ENCODE measurements at regions not wholly inside any gene's neighbourhood (a gene's known extent, or its start where the extent isn't known, plus 50 kb on each side); places are given as distances from the start of the nearest gene placed in this dataset.

DNA sequence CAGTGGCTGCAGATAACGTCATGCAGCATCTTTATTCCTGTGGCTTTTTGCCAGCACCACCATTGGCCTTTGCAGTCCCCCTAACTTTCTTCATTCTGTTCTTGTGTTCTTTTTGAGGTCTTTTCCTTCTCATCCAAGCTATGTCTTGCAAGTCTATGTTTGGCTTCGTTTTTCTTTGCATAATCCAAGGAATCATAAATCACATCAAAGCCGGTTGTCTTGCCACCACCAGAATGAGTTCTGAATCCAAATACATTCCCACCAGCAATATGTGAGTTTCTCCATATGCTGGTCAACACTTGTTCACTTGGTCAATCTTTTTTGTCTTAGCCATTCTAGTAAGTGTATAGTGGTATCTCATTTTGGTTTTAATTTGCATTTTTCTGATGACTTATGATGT lies 70.6 kb upstream of the AK4 start:
- H2AFZ ChIP-seq (replicated peaks), result no peak overlapping the region

DNA sequence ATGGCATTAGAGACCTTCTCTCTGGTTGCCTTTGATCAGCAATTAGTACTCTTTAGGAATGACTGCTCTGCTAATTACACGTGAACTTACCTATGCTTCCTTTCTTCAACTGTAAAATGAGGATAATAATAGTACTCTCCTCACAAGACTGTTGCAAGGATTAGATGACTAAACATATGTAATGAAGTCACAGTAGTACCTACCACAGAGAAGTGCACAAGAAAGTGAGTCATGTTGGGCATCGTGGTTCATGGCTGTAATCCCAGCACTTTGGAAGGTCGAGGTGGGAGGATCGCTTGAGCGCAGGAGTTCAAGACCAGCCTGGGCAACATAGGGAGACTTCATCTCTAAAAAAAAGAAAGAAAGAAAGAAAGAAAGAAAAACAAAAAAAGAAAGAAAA lies 68.1 kb upstream of the AK4 start:
- Mint-ChIP-seq H3K27ac (no peak overlapping the region), H3K4me3 (no peak overlapping the region), H3K27me3 (ENCODE audit: insufficient read depth, low read depth) (no peaks in the 10 kb centered on the region), H3K36me3 (no peaks in the 10 kb centered on the region), H3K4me1 (no peaks in the 10 kb centered on the region), H3K9me3 (no peaks in the 10 kb centered on the region)
- no peak overlapping the region for H3K4me3 ChIP-seq
- H3K4me2 ChIP-seq, result no peak overlapping the region
- no peaks in the 10 kb centered on the region for H3K4me1 ChIP-seq
- H3K27me3 ChIP-seq, result no peaks in the 10 kb centered on the region
- no peaks in the 10 kb centered on the region for H3K79me2 ChIP-seq (ENCODE audit: low read depth)
- H4K20me1 ChIP-seq (ENCODE audit: low read depth), result no peaks in the 10 kb centered on the region
- no peak overlapping the region for H2AFZ ChIP-seq (replicated peaks)
- no peaks in the 10 kb centered on the region for H3F3A ChIP-seq (ENCODE audit: low read depth)
- H3K9ac ChIP-seq, result no peak overlapping the region
- DNase-seq (ENCODE audit: low spot score), result no peak
- H3K27ac ChIP-seq, result no peak overlapping the region
- H3K36me3 ChIP-seq, result no peaks in the 10 kb centered on the region
- TF ChIP-seq EZH2 (IDR thresholded peaks at IDR 0.05), result no peak
- no peak for TF ChIP-seq CTCF (IDR thresholded peaks at IDR 0.05)
- no peak for TF ChIP-seq EZH2phosphoT487 (IDR thresholded peaks at IDR 0.05)
- H3K9me3 ChIP-seq (ENCODE audit: low read depth), result no peaks in the 10 kb centered on the region

More for the DNA sequence above, 70.6 kb upstream of the AK4 start:
- no peaks in the 10 kb centered on the region for H3K27me3 ChIP-seq
- no peak for DNase-seq (ENCODE audit: low spot score)
- no peaks in the 10 kb centered on the region for H4K20me1 ChIP-seq (ENCODE audit: low read depth)
- Mint-ChIP-seq H3K9me3 (no peaks in the 10 kb centered on the region), H3K4me1 (no peaks in the 10 kb centered on the region), H3K27me3 (ENCODE audit: insufficient read depth, low read depth) (no peaks in the 10 kb centered on the region), H3K27ac (no peak overlapping the region), H3K4me3 (no peak overlapping the region), H3K36me3 (no peaks in the 10 kb centered on the region)
- TF ChIP-seq EZH2 (IDR thresholded peaks at IDR 0.05) (no peak), CTCF (IDR thresholded peaks at IDR 0.05) (no peak), EZH2phosphoT487 (IDR thresholded peaks at IDR 0.05) (no peak)
- no peaks in the 10 kb centered on the region for H3F3A ChIP-seq (ENCODE audit: low read depth)
- H3K9ac ChIP-seq, result no peak overlapping the region
- no peaks in the 10 kb centered on the region for H3K4me1 ChIP-seq
- H3K4me2 ChIP-seq, result no peak overlapping the region
- no peak overlapping the region for H3K27ac ChIP-seq
- H3K36me3 ChIP-seq, result no peaks in the 10 kb centered on the region
- H3K9me3 ChIP-seq (ENCODE audit: low read depth), result no peaks in the 10 kb centered on the region
- H3K79me2 ChIP-seq (ENCODE audit: low read depth), result no peaks in the 10 kb centered on the region
- no peak overlapping the region for H3K4me3 ChIP-seq

DNA sequence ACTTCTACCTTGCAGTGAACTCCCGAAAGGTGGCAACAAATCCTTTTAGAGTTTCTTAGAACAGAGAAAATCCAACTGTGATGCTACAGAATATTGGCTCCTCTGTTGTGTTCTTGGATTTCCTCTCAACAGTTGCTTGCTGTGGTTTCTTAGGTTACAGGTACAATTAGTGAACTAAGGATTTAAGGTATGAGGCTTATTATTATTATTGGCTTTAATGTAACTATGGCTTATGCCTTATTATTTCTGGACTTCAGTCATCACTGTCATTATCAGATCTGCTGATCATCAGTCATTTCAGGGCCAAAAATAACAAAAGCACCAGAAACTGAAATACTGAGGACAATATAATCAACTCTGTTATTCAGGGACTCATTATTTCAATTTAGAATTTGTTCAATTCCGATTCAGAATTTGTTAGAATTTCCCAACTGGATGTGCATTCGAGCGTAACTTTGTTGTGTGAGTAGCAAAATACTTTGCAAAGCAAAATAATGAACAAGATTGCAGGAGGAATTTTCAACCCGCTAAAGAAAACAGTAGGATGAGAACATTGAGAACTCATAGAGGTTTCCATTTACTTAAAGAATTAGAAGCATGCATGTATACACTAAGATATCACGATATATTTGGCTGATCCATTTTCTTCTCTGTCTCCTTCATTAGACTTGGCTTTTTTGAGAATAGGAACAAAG lies 65.5 kb upstream of the AK4 start:
- Histone ChIP-seq H3K36me3 (no peaks in the 10 kb centered on the region), H4K20me1 (ENCODE audit: low read depth) (no peaks in the 10 kb centered on the region), H3K27ac (no peak overlapping the region), H3K4me1 (no peaks in the 10 kb centered on the region), H3K4me2 (no peak overlapping the region), H2AFZ (replicated peaks) (no peak overlapping the region), H3K9me3 (ENCODE audit: low read depth) (no peaks in the 10 kb centered on the region), H3F3A (ENCODE audit: low read depth) (no peaks in the 10 kb centered on the region), H3K79me2 (ENCODE audit: low read depth) (no peaks in the 10 kb centered on the region), H3K4me3 (no peak overlapping the region), H3K27me3 (no peaks in the 10 kb centered on the region), H3K9ac (no peak overlapping the region)
- H3K9me3 Mint-ChIP-seq, result peaks cover 4% of the 10 kb centered on the region
- no peaks in the 10 kb centered on the region for H3K36me3 Mint-ChIP-seq
- no peak for DNase-seq (ENCODE audit: low spot score)
- no peaks in the 10 kb centered on the region for H3K4me1 Mint-ChIP-seq
- H3K4me3 Mint-ChIP-seq, result no peak overlapping the region
- no peak overlapping the region for H3K27ac Mint-ChIP-seq
- TF ChIP-seq EZH2phosphoT487 (IDR thresholded peaks at IDR 0.05) (no peak), CTCF (IDR thresholded peaks at IDR 0.05) (no peak), EZH2 (IDR thresholded peaks at IDR 0.05) (no peak)
- H3K27me3 Mint-ChIP-seq (ENCODE audit: insufficient read depth, low read depth), result no peaks in the 10 kb centered on the region

Data from neural progenitor cell (in vitro differentiated cells).